Adrenal gland (tissue), 9 donors: ENCODE measurements at regions not wholly inside any gene's neighbourhood (a gene's known extent, or its start where the extent isn't known, plus 50 kb on each side); places are given as distances from the start of the nearest gene placed in this dataset.

Source experiments
- DNase-seq, 7 donors: peaks; one replicate each; pipeline ENCODE4 v3.0.0-alpha.2; 2019 to 2020
- H3K27ac ChIP-seq, 5 donors: fragments of 200-600 bp; sonication (generic) in 4 of 5; 1 replicate in 3 of 5; 2 replicates in 2 of 5; pipeline versions ENCODE4 v1.5.1 to v1.8.0; 2016 to 2020; ENCODE audit warnings: mild to moderate bottlenecking in 1 of 5
- H3K27me3 ChIP-seq: fragments of 200-600 bp; 2 replicates; pipeline ENCODE4 v1.8.0; 2021
- H3K36me3 ChIP-seq, 2 donors: fragments of 200-600 bp; replicated peaks in 1 of 2; 1 replicate in 1 of 2; 2 replicates in 1 of 2; pipeline versions ENCODE4 v1.5.1 to v1.8.0; 2018 to 2022
- H3K4me1 ChIP-seq, 2 donors: fragments of 200-600 bp; replicated peaks in 1 of 2; 1 replicate in 1 of 2; 2 replicates in 1 of 2; pipeline versions ENCODE4 v1.5.1 to v1.8.0; 2018 to 2021
- H3K4me3 ChIP-seq, 4 donors: fragments of 200-600 bp; sonication (generic) in 3 of 4; one replicate each; pipeline ENCODE4 v1.5.1; 2016 to 2018
- H3K9me3 ChIP-seq, 3 donors: fragments of 200-600 bp; sonication (generic) in 1 of 3; replicated peaks in 1 of 3; 1 replicate in 2 of 3; 2 replicates in 1 of 3; pipeline versions ENCODE4 v1.5.1 to v1.8.0; 2016 to 2021
- CTCF ChIP-seq, 6 experiments: fragments of 450-650 bp in 4 of 6; fragments of 200-600 bp in 2 of 6; sonication (generic) in 1 of 6; IDR thresholded peaks; 1 replicate in 5 of 6; 2 replicates in 1 of 6; pipeline versions ENCODE4 v1.5.1 to v1.8.0; 2016 to 2021; ENCODE audit warnings: antibody characterized with exemption in 6 of 6, mild to moderate bottlenecking in 2 of 6, moderate library complexity in 1 of 6
- POLR2A ChIP-seq, 2 donors: fragments of 450-650 bp; IDR thresholded peaks; one replicate each; pipeline ENCODE4 v1.6.1; 2017; ENCODE audit warnings: antibody characterized with exemption in 2 of 2, mild to moderate bottlenecking in 2 of 2, moderate library complexity in 1 of 2
- WGBS, 4 donors: extraction: QIAGEN DNeasy Blood & Tissue Kit in 2 of 4; methylation state at CpG; one replicate each; pipeline versions ENCODE4 v1.1.5 to v1.1.7; 2013 to 2017; 5-methylcytosine and 5-hydroxymethylcytosine counted together
- intact Hi-C, 2 donors: fragments of 100-400 bp; cut with DNase I; formaldehyde crosslinking; loops; one replicate each; pipeline versions ENCODE4 v1.14.1 to v1.15.0; 2022 to 2023
- donor health status: healthy with polysubstance abuse.
- donor health status: Bipolar disorder and iron deficiency.
- donor health status: DM: yes; HTN: yes; CAD: no.
- donor health status: DM: no; HTN: no; CAD: no.
- donor health status: DM: no; HTN: no; CAD: no.

DNA sequence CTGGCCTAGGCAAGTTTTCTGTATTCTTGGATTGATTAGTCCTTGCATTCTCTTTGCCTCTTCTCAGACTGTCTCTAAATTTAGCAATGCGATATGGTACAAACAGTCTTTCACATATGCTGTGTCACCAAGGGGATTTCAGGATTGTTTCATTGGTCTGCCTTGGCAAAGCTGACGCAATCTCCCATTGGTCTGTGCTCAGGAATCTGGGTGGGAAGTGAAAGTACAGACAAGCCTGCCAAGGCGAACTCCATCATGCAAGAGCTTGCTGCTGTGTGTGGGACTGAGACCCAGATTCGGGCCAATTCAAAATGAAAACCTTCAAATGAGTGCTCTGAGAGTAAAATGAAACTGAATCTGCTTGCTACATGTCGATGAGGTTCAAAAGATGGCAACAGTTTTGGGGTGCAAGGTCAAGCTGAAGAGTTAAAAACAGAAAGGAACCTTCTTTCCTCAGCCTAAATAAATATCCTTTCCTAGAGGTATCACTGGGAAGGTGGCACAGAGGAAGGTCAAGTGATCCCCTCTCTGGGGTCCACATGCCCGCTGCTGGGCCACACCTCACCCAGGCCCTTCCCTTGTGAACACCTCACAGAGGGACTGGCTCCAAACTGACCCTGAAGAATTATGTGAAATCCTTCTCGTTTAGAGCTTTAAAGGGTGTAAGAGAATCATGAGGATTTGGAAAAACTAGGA is 198.8 kb upstream of the PREP start:
- Histone ChIP-seq H3K9me3 (no peaks in the 10 kb centered on the region), H3K27me3 (peaks cover 4% of the 10 kb centered on the region), H3K4me1 (peaks cover 0 to 17% of the 10 kb centered on the region in 2 donors), H3K4me3 (no peak overlapping the region), H3K27ac (peak overlapping the region in 2 of 5 donors; percentile 36 to 63), H3K36me3 (no peaks in the 10 kb centered on the region)
- 55 to 68% (median 63%) methylated on average over 7 of the region's 7 CpGs for WGBS, 4 donors
- TF ChIP-seq CTCF (IDR thresholded peaks at IDR 0.05) (no peak), POLR2A (IDR thresholded peaks at IDR 0.05) (no peak)
- DNase-seq = peak; percentile 24 to 81 (median 59)
- intact Hi-C loops = no loop called here

- Histone ChIP-seq H3K36me3 (no peaks in the 10 kb centered on the region), H3K27ac (peak overlapping the region in 1 of 5 donors; percentile 49), H3K9me3 (no peaks in the 10 kb centered on the region), H3K4me3 (no peak overlapping the region), H3K27me3 (peaks cover 4% of the 10 kb centered on the region), H3K4me1 (peaks cover 0 to 17% of the 10 kb centered on the region in 2 donors)
- intact Hi-C loops = no loop called here
- no peak for DNase-seq
- TF ChIP-seq POLR2A (IDR thresholded peaks at IDR 0.05) (no peak), CTCF (IDR thresholded peaks at IDR 0.05) (no peak)
- 61 to 69% (median 63%) methylated on average over 9 of the region's 9 CpGs for WGBS, 4 donors
Measured at GRCh38 chr6:105600336-105601260, 197.7 kb upstream of the PREP start.

DNA sequence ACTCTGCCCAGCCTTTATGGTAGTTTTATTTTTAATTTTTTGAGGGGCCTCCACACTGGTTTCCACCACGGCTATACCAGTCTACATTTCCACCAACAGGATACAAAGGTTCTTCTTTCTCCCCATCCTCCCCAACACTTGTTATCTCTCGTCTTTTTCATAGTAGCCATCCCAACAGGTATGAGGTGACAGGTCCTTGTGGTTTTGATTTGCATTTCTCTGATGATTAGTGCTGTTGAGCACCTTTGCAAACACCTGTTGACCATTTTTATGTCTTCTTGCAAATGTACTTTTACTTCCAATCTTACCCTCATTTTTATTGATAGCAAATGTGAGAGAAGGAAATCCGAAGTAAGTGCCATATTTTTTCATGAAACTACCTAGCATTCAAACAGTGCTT is 195.4 kb upstream of the PREP start:
- Histone ChIP-seq H3K36me3 (no peaks in the 10 kb centered on the region), H3K27me3 (peaks cover 4% of the 10 kb centered on the region), H3K27ac (no peak overlapping the region), H3K4me3 (no peak overlapping the region), H3K4me1 (peaks cover 0 to 17% of the 10 kb centered on the region in 2 donors), H3K9me3 (no peaks in the 10 kb centered on the region)
- DNase-seq = no peak
- TF ChIP-seq CTCF (IDR thresholded peaks at IDR 0.05) (no peak), POLR2A (IDR thresholded peaks at IDR 0.05) (no peak)
- WGBS, 4 donors = 73 to 91% (median 83%) methylated on average over 3 of the region's 3 CpGs
- intact Hi-C loops = no loop called here

- H3K27ac ChIP-seq = no peak overlapping the region
Measured at GRCh38 chr6:105596284-105596755, 193.4 kb upstream of the PREP start.

More at GRCh38 chr6:105596284-105596755, 193.4 kb upstream of the PREP start:
- Histone ChIP-seq H3K4me3 (no peak overlapping the region), H3K9me3 (no peaks in the 10 kb centered on the region), H3K27me3 (no peaks in the 10 kb centered on the region), H3K4me1 (peaks cover 0 to 20% of the 10 kb centered on the region in 2 donors), H3K36me3 (no peaks in the 10 kb centered on the region)
- intact Hi-C loops = no loop called here
- WGBS, 4 donors = 52 to 62% (median 56%) methylated on average over 4 of the region's 4 CpGs
- DNase-seq = no peak
- no peak for TF ChIP-seq POLR2A (IDR thresholded peaks at IDR 0.05)
- no peak for TF ChIP-seq CTCF (IDR thresholded peaks at IDR 0.05)
